HG03442 (cell line): ENCODE measurements at regions not wholly inside any gene's neighbourhood (a gene's known extent, or its start where the extent isn't known, plus 50 kb on each side); places are given as distances from the start of the nearest gene placed in this dataset.

Source experiments
- ATAC-seq: cut with Tn5 transposase; IDR thresholded peaks from one replicate; pipeline ENCODE4 v1.9.1; 2021; ENCODE audit warnings: mild to moderate bottlenecking, moderate library complexity; ENCODE audit not compliant: unreplicated experiment

GRCh38 chr9:21561502-21561901 is 79.4 kb upstream of the IFNE start:
- no peak for ATAC-seq

- ATAC-seq: no peak
These were observed 82.1 kb upstream of the IFNE start for GRCh38 chr9:21564175-21564574.

- no peak for ATAC-seq
These were observed 83.0 kb upstream of the IFNE start for GRCh38 chr9:21565155-21565554.

GRCh38 chr9:21567926-21568325 is 85.8 kb upstream of the IFNE start:
- no peak for ATAC-seq

GRCh38 chr9:21568484-21568883 is 86.4 kb upstream of the IFNE start:
- ATAC-seq: no peak

- ATAC-seq: no peak
These were observed 87.6 kb upstream of the IFNE start for GRCh38 chr9:21569721-21570120.

DNA sequence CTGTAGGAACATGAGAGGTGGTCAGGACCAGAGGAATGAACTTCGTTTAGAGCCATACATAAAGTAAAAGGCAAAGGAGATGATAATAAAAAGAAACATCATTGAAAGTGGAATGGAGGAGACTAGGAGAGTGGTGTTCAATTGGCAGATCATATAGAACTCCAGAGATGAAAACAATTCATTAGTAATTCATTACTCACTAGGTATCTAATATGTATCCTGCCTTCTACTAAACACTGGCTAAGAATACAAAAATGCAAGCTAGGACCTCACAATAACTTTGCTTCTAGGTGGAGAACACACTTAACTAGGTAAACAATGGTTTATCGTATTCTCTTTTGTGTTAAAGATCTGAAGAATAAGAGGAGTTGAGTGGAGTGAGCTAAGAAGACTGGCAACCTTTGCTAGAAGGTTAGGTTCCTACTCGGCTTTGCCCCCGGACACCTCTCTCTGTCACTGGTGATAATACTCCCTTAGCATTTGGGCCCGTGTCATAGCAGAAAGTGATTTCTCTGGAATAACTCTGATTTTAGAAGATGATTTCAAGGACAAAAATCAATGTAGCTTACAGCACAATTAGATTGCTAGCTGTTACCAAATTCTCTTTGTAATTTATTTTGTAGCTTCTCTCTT is 88.6 kb upstream of the IFNE start:
- ATAC-seq: no peak

DNA sequence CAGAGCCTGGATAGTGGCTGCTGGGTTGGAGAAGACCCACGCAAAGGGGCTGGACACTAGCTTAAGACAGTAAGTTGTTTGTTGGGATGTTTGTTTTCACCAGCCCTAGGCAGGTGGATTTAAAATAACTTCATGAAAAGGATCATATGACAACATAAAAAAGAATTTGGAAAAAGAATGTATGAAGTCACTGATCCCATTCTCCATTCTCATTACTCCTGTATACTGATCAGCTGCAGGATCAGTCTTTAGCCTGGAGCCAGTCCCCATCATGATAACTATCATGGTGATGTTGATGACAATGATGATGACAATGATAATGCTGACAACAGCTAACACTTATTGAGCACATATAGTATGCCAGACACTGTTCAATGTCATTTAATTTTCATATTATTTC is 92.1 kb upstream of the IFNE start:
- no peak for ATAC-seq

DNA sequence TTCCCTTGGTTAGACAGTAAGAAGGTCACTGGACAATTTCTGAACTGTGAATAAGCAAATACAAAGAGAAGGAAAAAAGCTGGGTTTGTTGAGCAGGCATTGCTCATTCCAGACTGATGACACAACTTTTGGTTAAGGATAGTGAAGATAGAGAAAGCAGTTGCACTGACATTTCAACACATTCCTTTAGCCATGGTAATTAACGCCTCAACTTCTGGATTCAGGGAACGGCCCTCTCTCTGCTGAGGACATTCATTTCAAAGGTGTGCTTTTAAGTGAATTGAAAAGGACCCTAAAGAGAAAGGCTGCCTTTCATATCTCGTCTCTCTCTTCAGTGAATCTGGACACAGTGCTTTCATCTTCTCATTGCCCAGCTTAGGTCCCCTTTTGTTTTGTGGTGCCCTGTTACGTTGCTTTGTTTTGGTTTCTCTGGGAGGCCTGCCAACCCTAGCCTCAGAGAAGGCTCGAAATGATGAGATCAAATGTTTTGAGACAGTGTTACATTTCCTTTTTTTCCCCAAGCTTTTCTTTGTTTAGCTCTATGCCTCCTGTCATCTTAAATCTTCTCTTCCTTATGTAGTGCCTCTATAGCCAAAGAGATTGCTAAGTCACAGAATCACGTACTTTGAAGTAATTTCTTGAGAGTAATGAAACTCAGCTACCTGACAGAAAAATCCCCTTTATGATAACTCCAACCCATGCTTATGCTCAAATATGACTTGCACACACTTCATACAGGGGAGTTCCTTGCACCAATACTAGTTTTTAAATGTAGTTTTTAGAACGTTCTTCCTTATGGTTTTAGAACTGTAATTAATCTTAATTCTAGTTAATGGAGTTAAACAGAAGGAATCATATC is 94.4 kb upstream of the IFNE start:
- peak; percentile 82 for ATAC-seq

DNA sequence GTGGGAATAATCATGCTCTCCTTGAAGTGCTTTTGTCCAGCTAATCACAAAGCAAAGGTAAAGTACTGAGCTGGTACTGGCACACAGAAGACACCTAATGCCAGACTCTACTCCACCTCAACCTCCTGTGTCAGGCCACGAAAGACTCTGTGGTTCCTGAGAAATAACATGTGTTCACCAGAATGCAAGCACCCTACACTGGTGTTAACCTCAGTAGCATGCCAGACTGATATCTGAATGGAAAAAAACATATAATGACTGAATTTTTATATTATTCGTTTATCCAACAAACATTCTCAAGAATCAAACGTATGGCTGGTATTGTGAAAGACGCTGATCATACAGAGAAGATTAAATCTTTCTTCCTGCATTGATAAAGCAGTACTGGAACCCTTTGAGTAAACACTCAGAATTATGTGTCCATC is 97.1 kb upstream of the IFNE start:
- no peak for ATAC-seq

DNA sequence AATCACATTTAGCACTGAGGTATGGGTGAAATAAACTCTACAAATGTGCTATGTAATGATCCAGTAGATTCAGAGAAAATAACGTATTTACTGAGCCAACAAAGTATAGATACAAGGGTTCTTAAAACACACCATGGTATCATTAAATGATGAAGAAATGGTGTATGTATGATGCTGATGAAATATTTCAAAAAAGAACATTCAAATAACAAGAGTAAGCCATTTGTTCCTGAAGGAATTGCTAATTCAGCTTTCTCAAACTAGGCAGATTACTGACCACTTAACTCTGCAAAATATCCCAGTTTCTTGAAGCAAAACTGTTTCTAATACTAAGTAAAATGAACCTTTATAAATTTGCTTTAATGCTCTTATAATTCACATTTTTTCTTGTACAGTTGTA is 97.6 kb upstream of the IFNE start:
- no peak for ATAC-seq

GRCh38 chr9:21580636-21581378 is 98.7 kb upstream of the IFNE start:
- ATAC-seq: no peak

DNA sequence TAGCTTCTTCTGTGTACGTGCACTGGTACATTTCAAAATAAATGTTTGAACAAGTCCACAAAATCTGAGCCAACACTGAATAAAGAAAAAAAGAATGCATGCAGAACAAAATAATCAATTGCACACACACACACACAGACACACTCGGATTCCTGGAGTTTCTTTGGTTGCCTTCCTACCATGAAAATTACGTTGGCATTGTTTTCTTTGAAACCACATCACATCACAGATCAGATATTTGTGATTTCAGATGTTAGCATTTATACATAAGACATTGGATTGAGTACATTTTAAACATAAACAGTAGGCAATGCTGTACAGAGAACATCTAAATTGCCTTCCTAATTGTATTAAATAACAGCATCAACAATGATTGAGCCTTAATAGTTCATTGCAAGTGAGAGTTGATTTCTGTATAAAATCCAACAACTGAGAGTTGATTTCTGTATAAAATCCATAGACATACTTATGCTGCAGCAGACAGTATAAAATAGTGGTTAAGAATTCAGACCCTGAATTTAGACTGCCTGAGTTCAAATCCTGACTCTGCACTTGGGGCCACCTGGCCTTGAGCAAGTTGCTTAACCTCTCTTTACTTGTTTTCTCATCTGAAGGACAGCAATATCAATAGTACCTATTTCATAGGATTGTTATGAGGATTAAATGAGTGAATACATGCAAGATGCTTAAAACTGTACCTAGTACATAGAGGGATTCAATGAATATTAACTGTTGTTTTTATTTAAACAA is 101.7 kb upstream of the IFNE start:
- ATAC-seq: no peak

- no peak for ATAC-seq
These were observed 102.8 kb upstream of the IFNE start for GRCh38 chr9:21584890-21585289.

- no peak for ATAC-seq
These were observed 103.9 kb upstream of the IFNE start for GRCh38 chr9:21585756-21586752.

GRCh38 chr9:21589344-21590056 is 107.4 kb upstream of the IFNE start:
- ATAC-seq: no peak

- ATAC-seq: no peak
These were observed 108.2 kb upstream of the IFNE start for GRCh38 chr9:21590058-21590996.
